ACHN (cell line): ENCODE measurements at regions not wholly inside any gene's neighbourhood (a gene's known extent, or its start where the extent isn't known, plus 50 kb on each side); places are given as distances from the start of the nearest gene placed in this dataset.
"Not testable (repeated sequence)": the region's sequence is repeated elsewhere in the genome, so short reads cannot be mapped to it uniquely, and the experiment has no call there.

ENCODE experiments used
- DNase-seq: peaks from one replicate; pipeline ENCODE4 v3.0.0-alpha.2; 2015
- in situ Hi-C: cut with HindIII; loops from 2 replicates; pipeline ENCODE4 v1.10.0; 2017; ENCODE audit warnings: low sequenced_read_pairs, low pct_ligation_motif_present, low pct_unique_long_range_greater_than_20kb

DNA sequence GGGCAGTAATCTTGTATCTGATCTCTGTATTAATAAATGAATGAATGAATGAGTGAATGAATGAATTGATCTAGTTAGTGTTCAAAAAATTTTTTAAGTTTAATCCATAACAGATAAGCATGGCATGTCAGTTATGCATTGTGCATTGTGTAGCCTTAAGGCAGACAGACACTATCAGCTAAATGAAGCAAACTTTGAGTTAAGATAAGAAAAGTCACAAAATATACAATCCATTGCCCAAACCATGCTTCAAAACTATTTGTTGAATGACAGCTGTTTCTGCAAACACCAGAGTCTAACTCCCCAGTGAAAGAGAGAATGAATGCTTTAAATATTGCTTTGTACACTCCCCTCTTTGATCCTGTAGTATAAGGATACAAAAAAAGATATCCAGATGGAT, 314.3 kb upstream of the ETAA1 start:
- in situ Hi-C loops = no loop called here
- no peak for DNase-seq

DNA sequence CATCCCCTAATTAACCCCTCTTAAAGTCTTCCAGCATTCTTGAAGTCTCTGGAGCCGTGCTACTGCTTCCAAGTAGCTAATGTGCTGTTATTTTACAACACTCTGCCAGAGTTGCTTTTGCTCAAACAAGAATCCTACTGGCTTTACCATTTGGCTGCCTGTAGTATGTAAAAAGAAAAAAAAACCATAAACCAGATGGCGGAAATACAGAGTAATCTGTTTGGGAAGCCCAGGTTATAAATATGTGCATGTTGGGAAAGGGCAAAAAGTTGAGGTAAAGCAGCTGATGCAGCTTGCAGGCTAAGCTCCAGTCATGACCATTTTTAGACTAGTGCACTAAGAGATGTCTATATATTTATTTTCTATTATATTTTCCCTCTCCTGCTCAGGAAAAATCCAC, 313.2 kb upstream of the ETAA1 start:
- in situ Hi-C loops = no loop called here
- no peak for DNase-seq

DNA sequence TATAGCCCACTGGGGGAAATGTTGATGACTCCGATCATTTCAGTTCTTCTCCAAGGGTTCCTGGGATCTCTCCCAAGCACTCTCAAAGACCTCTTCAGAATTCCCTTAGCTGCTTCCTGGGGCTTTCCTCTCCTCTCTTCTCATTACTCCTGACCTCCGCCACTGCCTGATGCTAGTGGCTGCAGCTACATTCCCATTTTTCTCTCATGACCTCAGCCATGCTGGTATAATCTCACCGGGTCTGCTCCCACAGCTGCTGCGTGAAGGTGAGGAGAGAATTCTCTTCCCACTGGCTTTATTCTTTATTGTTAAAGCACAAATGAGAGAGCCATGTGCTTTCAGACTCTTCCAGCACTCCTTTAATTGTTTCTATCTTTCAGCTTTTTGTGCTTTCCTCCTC, 312.0 kb upstream of the ETAA1 start:
- no peak for DNase-seq
- in situ Hi-C loops = no loop called here

DNA sequence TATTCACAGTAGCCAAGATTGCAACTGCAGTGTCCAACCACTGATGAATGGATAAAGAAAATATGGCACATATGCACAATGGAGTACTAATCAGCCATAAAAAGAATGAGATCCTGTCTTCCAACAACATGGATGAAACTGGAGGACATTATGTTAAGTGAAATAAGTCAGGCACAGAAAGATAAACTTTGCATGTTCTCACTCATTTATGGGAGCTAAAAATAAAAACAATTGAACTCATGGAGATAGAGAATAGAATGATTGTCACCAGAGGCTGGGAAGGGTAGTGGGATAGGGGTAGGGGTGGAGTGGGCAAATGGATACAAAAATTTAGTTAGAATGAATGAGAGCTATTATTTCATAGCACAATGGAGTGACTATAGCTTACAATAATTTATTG, 305.5 kb upstream of the ETAA1 start:
- no peak for DNase-seq
- in situ Hi-C loops = no loop called here

DNA sequence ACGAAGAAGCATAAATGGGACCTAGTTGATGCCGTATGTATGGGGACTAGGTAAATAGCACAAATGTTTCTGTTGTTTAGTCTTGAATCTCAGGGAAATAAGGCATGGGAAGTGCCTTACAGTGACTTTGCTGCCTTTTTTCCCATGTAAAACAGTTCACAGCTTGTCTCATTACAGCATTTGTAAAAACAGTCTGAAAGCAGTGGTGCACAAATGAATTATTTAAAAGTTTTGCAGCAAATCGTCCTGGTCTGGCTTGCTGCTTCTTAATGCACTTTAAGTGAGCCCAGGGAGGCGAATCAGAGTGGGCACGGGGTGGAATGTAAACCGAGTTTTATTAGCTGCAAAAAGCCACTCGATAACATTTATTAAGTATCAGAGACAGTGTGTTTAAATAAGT, 302.0 kb upstream of the ETAA1 start:
- in situ Hi-C loops = no loop called here
- no peak for DNase-seq

DNA sequence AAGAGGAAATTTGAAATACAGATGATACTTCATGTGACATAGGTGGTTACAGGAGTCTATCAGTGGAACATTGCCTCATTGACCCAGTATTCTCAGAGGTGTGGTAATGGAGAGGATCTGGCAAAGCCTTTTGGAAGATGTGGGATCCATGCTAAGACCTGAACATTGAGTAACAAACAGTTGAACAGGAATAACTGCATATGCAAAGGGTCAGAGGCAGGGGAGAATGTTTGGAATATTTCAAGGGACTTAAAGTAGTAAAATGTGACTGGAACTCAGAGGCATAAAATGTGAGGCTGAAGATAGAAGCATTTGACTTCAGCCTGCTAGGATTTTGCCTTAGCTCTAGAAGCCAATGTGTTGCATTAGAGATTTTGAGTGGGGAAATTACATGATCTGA, 300.2 kb upstream of the ETAA1 start:
- DNase-seq = no peak
- in situ Hi-C loops = no loop called here

DNA sequence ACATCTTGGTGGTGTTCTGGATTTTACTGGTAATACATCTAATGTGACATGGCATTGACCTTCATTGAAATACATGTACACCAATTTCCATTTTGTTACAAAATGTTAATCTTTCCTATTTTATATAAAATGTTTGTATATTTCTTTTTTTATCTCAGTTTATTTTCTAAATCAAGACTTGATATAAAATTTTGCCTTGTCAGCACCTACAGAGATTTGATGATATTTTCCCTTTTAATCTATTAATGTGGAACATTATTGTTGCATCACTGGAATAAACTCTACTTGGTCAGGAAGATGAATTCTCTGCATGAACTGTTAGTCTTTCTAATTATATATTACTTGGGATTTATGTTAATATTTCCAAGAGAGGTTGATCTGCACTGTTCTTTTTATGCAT, 294.0 kb upstream of the ETAA1 start:
- DNase-seq = no peak
- in situ Hi-C loops = no loop called here

DNA sequence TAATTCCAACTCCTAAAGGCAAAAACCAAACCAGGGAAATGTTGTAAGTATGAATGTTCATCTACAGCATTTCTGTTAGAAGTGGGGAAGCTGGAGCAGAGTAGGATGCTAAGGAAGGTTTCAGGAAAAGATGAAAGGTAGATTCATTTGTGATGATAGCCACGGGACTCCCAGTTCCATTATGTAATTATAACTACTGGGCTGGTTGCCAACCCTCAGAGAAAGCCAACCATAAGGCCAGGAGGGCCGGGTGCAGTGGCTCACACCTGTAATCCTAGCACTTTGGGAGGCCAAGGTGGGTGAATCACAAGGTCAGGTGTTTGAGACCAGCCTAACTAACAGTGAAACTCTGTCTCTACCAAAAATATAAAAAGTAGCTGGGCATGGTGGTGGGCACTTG, 288.9 kb upstream of the ETAA1 start:
- in situ Hi-C loops = no loop called here

DNA sequence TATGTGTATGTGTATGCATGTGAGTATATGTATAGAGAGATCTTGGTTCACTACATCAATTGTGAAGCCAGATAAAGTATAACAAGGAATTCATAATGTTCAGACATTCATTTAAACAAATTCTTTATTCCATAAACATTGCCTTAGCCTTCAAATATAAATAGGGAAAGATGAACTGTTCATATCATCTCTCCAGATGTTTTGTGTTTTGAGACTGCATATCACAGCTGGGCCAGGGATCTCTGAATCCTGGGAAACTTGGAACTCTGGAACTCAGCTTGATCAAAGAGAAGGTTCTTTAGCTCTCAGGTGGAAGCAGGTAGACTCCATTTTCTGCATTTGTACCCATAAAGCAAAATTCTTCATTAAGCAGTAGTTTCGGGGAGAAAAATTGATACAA, 272.6 kb upstream of the ETAA1 start:
- no peak for DNase-seq
- in situ Hi-C loops = no loop called here

More for the DNA sequence above, 288.9 kb upstream of the ETAA1 start:
- DNase-seq = no peak

DNA sequence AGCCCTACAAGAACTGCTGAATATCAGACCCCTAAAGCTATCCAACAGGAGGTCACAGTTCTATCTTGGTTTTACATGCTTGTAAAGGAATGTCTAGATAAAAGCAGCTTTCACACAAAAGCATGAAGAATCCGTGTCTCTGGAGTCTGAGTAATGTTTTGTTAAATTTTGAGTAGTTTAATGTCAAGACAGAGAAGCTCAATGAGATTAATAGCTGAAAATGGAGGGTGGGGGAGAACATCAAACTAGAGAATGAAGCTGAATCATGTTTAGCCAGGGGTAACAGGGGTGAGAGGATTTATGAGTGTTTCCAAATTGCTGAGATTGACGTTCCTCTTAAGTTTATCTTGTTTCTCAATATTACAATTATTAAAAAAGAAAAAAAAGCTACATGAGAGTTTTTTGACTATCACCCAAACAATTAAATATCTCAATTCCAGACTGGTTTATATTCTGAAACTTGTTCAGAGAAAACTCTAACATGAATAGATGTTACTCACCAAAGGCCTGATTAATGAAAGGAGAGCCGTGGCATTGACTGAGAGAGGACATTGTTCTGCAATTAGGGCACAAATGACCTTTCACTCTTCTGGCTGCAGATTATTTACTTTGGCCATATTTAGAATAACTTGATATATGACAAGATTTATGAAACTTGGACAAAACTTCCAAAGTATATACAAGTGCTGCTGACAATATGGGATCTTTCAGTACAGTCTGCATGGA, 266.4 kb upstream of the ETAA1 start:
- in situ Hi-C loops = no loop called here
- DNase-seq = no peak

DNA sequence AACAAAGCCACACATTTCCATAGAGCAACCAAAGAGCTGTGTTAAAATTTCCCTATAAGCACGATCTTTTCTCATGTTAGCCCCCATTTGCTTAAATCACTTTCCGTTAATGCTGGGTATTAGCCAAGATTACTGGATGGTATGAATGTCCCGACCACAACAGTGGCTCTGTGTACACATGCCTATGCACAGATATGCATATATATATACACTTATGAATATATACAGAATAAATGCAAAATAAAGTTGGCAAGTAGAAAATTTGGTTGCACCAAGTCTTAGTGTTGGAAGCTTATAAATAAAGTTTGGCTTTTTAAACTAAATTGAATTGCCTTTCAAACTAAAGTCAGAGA, 265.9 kb upstream of the ETAA1 start:
- no peak for DNase-seq
- in situ Hi-C loops = no loop called here

DNA sequence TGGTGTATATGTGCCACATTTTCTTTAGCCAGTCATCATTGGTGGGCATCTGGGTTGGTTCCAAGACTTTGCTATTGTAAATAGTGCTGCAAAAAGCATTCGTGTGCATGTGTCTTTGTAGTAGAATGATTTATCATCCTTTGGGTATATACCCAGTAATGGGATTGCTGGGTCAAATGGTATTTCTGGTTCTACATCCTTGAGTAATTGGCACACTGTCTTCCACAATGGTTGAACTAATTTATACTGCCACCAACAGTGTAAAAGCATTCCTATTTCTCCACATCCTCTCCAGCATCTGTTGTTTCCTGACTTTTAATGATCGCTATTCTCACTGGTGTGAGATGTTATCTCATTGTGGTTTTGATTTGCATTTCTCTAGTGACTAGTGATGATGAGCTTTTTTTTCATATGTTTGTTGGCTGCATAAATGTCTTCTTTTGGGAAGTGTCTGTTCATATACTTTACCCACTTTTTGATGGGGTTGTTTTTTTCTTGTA, 264.6 kb upstream of the ETAA1 start:
- not testable (repeated sequence) for DNase-seq

DNA sequence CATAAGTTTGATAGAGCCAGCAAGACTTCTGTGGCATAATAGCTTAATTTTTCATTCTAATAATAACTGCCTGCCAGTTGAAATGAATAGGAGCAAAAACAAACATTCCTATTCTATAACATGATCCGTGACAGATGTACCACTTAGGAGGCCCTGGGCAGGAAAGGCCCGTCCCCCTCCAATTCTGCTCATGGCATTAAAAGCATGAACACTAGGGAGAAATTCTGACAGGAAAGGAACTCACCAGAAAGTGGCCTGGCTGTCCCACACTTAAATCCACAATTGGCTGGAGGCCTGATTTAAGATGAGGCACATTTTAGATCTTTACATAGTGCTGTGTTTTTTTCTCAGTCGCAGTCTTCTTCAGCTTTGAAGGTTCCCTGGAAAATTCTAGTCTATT, 261.9 kb upstream of the ETAA1 start:
- in situ Hi-C loops = no loop called here
- DNase-seq = no peak

More for the DNA sequence above, 264.6 kb upstream of the ETAA1 start:
- in situ Hi-C loops = not testable (repeated sequence)

DNA sequence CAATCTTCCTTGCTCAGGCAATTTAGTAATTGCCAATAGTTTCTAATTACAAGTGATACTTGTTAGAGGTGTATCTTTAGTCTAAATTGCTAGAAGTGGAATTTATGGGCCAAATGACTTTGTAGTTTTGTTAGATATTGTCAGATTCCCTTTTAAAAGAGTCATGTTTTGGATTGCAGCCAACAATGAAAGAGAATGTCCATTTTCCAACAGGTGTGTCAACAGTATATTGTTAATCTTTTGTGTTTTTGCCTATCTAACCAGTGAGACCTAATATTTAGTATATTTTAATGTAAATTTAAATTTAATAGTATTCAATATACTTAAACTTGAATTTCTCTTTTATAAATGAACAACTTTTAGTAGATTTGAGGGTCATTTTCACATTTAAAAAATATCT, 259.4 kb upstream of the ETAA1 start:
- DNase-seq = no peak
- in situ Hi-C loops = no loop called here

DNA sequence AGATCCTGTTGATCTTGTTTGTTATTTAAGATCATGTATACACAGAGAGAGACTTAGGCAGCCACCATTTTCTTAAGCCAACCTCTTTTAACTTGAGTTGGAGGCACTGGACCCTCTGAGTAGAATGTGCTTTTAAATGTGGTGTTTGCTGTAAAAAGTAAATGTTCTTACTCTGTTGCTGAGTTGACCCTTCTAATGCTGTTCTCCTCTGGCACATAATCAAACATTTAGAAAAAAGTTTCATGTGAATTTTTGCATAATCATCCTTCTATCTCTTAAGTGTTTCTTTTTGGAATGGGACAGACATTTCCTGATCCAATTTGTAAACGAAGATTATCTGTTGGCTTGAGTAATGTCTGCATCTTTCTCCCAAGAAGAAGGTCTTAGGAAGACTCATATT, 255.1 kb upstream of the ETAA1 start:
- no peak for DNase-seq
- in situ Hi-C loops = no loop called here

DNA sequence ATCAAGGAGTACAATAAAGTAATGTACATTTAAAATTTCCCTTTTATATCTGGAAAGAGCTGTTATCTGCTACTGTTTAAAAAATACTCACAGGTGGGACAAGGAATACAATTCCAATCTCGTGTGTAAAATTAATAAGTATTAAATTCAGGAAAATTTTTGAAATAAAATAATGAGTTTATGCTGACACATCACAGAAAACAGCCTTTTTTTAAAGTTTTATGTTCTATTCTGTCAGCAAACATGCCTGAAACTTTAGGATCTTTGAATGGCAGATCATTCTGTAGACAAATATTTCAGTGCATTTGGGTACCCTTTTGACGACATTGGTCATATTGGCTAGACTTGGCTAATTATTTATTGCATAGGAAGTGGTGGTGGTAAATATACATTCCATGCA, 254.4 kb upstream of the ETAA1 start:
- DNase-seq = no peak
- in situ Hi-C loops = no loop called here

DNA sequence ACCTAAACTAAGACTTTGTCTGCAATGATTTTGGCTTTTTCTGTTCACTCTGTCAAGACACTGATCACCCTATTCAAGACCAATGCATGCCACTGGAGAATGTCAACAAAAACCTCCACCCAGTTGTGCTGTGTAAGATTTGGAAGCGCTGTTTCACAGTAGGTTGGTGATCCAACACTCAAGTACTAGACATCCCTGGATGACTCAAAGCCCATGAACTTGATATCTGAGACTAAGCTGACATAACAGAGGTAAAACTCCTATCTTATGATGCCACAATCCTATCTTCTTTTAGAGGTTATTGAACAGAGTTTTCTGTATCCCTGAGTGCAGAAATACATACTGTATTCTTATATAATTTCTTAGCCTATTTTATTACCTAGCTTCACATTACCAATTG, 251.3 kb upstream of the ETAA1 start:
- in situ Hi-C loops = no loop called here
- DNase-seq = no peak

DNA sequence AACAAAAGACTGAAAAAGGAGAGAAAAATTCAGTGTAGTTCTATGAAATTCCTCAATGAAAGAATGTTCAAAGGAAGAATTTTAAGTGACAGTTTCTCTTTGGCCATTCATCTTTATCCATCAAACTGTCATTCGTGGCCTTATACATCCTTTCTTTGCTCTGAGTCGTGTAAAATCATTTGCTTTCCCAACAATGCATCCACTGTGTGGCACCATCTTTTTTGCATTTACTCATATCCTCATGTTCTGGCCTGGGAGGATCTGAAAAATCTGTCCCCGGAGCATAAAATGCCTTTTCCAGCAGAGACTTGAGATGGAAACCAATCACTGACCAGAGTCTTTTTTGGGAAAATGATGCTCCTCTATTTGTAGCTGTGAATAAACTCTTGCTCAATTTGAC, 240.3 kb upstream of the ETAA1 start:
- DNase-seq = no peak
- in situ Hi-C loops = no loop called here

DNA sequence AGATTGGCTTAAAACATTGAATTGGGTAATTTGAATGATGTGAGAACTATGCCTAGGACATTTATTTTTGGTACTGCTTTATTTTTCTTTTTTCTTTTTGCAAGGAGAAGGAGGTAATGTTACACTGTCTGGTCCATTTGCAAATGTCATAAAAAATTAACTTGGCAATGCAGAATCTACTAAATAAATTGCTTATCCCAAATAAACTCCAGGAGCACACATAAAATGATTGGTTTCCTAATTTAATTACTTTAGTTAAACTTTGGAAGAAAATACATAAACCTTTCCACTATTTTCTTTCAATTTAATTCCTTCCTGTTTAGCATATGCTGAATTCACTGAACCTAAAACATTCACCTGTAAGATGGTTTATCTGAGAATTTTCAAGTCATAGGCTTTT, 238.4 kb upstream of the ETAA1 start:
- DNase-seq = no peak
- in situ Hi-C loops = no loop called here

DNA sequence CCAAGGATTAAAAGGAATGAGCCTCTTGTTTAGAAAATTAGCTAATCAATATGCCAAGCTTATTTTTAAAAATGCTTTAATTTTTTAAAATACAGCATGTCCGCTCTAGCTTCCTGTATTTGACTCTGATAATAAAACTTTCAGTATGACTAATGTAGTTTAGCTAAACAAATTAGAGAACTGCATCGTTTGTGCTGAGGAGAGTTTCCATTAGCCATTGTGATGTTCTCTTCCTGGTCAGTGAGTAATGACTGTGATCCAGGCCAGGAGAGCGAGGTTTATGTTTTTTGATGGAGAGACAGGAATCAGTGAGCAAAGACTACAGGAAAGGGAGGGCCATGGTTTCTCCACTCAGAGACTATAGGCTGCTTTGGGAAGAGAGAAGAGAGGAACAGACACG, 237.2 kb upstream of the ETAA1 start:
- no peak for DNase-seq
- in situ Hi-C loops = no loop called here
